Heart right ventricle (tissue), 16 donors: ENCODE measurements at regions not wholly inside any gene's neighbourhood (a gene's known extent, or its start where the extent isn't known, plus 50 kb on each side); places are given as distances from the start of the nearest gene placed in this dataset.

Experiments used
- ATAC-seq, 8 donors: fragments of 200-7000 bp; cut with Tn5 transposase; one replicate each; pipeline ENCODE4 v1.9.1; 2020; ENCODE audit warnings: mild to moderate bottlenecking in 8 of 8, moderate library complexity in 8 of 8, moderate number of reproducible peaks in 1 of 8
- DNase-seq, 2 donors: peaks; one replicate each; pipeline ENCODE4 v3.0.0-alpha.2; 2020
- H3K27ac ChIP-seq, 10 donors: fragments of 200-600 bp; sonication (generic) in 2 of 10; one replicate each; pipeline versions ENCODE4 v1.5.0 to v1.8.0; 2020 to 2022; ENCODE audit warnings: mild to moderate bottlenecking in 3 of 10
- H3K27me3 ChIP-seq, 7 donors: fragments of 200-600 bp; one replicate each; pipeline ENCODE4 v1.8.0; 2021 to 2022; ENCODE audit warnings: mild to moderate bottlenecking in 2 of 7
- H3K36me3 ChIP-seq, 9 donors: fragments of 200-600 bp; sonication (generic) in 1 of 9; one replicate each; pipeline versions ENCODE4 v1.5.0 to v1.8.0; 2020 to 2022; ENCODE audit warnings: mild to moderate bottlenecking in 2 of 9
- H3K4me1 ChIP-seq, 9 donors: fragments of 200-600 bp; sonication (generic) in 1 of 9; one replicate each; pipeline versions ENCODE4 v1.5.0 to v1.8.0; 2020 to 2022; ENCODE audit warnings: mild to moderate bottlenecking in 4 of 9
- H3K4me3 ChIP-seq, 10 donors: fragments of 200-600 bp; sonication (generic) in 2 of 10; one replicate each; pipeline versions ENCODE4 v1.5.0 to v1.8.0; 2020 to 2022; ENCODE audit warnings: mild to moderate bottlenecking in 7 of 10, moderate library complexity in 2 of 10
- H3K9me3 ChIP-seq, 11 donors: fragments of 200-600 bp in 10 of 11; sonication (generic) in 2 of 11; one replicate each; pipeline versions ENCODE4 v1.5.0 to v1.8.0; 2013 to 2022; ENCODE audit warnings: mild to moderate bottlenecking in 2 of 11, control low read depth in 1 of 11, moderate library complexity in 1 of 11
- CTCF ChIP-seq, 9 donors: fragments of 200-600 bp; sonication (generic) in 2 of 9; IDR thresholded peaks; one replicate each; pipeline versions ENCODE4 v1.5.0 to v1.8.0; 2021 to 2022; ENCODE audit warnings: antibody characterized with exemption in 9 of 9, mild to moderate bottlenecking in 5 of 9, moderate library complexity in 1 of 9
- WGBS, 2 donors: extraction: QIAGEN DNeasy Blood & Tissue Kit; methylation state at CpG; one replicate each; pipeline ENCODE4 v1.1.7; 2013; ENCODE audit warnings: inconsistent platforms in 1 of 2; 5-methylcytosine and 5-hydroxymethylcytosine counted together
- intact Hi-C, 10 donors: fragments of 100-400 bp; cut with DNase I; formaldehyde crosslinking; loops; one replicate each; pipeline versions ENCODE4 v1.11.1 to v1.14.2; 2022
- donor health status: Arrhythmogenic right ventricular cardiomyopathy.
- donor health status: ischemic (EF 13 %, LVEDD 7.1; RV severe dilation, severe dysfunction).
- donor health status: healthy with polysubstance abuse.
- donor health status: DM: no; HTN: yes; CAD: no.
- donor health status: DM: no; HTN: no; CAD: no.
- donor health status: ischemic (EF 25% LVEDD 6.9; RV normal size, moderate dysfunction).
- donor health status: ischemic (EF 25% LVEDD 5.7; RV mildly dilated, moderate dysfunction).
- donor health status: healthy.
- donor health status: DM: yes; HTN: yes; CAD: no.
- donor health status: Ischemic cardiomyopathy.
- donor health status: ischemic (EF 35%, LVEDD 5.7; RV mildly dilated, moderate dysfunction).
- donor health status: nonischemic (EF 11% LVEDD 7.7; RV severe dilation, severe dysfunction).
- donor health status: DM: yes; HTN: yes; CAD: no.
- donor health status: PGD.
- donor health status: ischemic (EF 29% LVEDD 5.4; RV normal size, mild dysfunction).
- donor health status: nonischemic (EF 23%, LVEDD 6.1; RV moderate dilation, normal function).

DNA sequence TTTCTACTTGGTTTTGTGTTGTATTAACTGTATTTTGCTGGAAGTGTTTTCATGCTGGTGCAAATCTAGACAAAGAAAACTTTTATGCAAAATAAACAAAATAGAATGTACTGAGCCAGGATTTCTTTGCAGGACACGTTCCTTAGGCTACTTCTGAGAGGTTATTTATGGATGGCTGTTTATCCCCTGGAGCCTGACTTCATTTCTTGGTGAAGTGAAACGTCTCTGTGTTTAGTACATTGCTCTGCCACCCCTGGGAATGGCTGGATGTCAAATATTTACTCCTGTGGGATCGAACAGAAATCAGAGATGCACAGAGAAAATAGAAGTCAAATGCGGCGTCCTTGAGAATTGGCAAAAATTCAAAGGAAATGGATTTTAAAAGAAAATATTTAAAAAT, 327.1 kb upstream of the MPDZ start:
- DNase-seq (peak in 1 of 2 donors; percentile 29), ATAC-seq (peak in 5 of 8 donors; percentile 38 to 60 (median 52))
- intact Hi-C loops = loop anchor here in 2 of 10 donors (5.0 to 10.0 kb wide), 5 partner anchors 49 to 298 kb away; no protein-coding TSS in a partner anchor
- peaks cover 0 to 19% (median 2%) of the 10 kb centered on the region in 11 donors for H3K9me3 ChIP-seq
- H3K27ac ChIP-seq = peak overlapping the region in 9 of 10 donors; percentile 4 to 90 (median 82)
- H3K27me3 ChIP-seq = no peaks in the 10 kb centered on the region
- H3K4me1 ChIP-seq = peaks cover 5 to 48% (median 29%) of the 10 kb centered on the region in 9 donors
- 21% methylated on average over 5 of the region's 5 CpGs for WGBS, 2 donors
- H3K36me3 ChIP-seq = no peaks in the 10 kb centered on the region
- TF ChIP-seq CTCF (IDR thresholded peaks at IDR 0.05) = no peak
- no peak overlapping the region for H3K4me3 ChIP-seq

DNA sequence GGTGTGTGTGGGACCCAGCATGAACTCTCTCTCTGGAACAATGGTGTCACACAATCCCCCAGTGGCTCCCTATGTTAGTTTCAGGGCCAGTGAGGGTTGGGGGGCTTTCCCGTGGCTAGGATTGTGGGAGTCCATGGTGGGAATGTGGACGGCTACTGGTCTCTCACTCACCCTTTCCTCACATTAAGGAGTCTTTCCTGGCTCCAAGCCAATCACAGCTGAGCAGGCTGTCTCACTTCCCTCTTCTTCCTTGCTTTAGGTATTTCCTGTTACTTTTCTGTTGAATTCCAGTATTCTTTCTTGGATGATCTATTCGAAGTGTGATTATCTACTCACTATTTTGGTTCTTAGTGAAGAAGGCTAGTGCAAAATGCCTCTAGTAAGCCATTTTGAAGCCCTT, 324.4 kb upstream of the MPDZ start:
- ATAC-seq = peak in 1 of 8 donors; percentile 21
- no peak overlapping the region for H3K27ac ChIP-seq
- no peak overlapping the region for H3K4me3 ChIP-seq

GRCh38 chr9:13598738-13599137, 319.2 kb upstream of the MPDZ start:
- Histone ChIP-seq H3K9me3 (peaks cover 0 to 15% (median 0%) of the 10 kb centered on the region in 11 donors), H3K4me3 (no peak overlapping the region), H3K27me3 (no peaks in the 10 kb centered on the region), H3K36me3 (no peaks in the 10 kb centered on the region), H3K27ac (peak overlapping the region in 4 of 10 donors; percentile 3 to 12 (median 10)), H3K4me1 (peaks cover 0 to 21% (median 5%) of the 10 kb centered on the region in 9 donors)
- no peak for TF ChIP-seq CTCF (IDR thresholded peaks at IDR 0.05)
- DNase-seq = no peak
- ATAC-seq = peak in 5 of 8 donors; percentile 44 to 74 (median 56)
- intact Hi-C loops = no loop called here

More for the DNA sequence above, 324.4 kb upstream of the MPDZ start:
- DNase-seq = no peak
- intact Hi-C loops = loop anchor here in 2 of 10 donors (10.0 kb wide), 2 partner anchors 119 to 301 kb away; no protein-coding TSS in a partner anchor
- TF ChIP-seq CTCF (IDR thresholded peaks at IDR 0.05) = no peak
- Histone ChIP-seq H3K27me3 (no peaks in the 10 kb centered on the region), H3K4me1 (peaks cover 5 to 51% (median 30%) of the 10 kb centered on the region in 9 donors), H3K36me3 (no peaks in the 10 kb centered on the region), H3K9me3 (peaks cover 0 to 15% (median 0%) of the 10 kb centered on the region in 11 donors)
- 60 to 61% methylated on average over 3 of the region's 3 CpGs for WGBS, 2 donors

DNA sequence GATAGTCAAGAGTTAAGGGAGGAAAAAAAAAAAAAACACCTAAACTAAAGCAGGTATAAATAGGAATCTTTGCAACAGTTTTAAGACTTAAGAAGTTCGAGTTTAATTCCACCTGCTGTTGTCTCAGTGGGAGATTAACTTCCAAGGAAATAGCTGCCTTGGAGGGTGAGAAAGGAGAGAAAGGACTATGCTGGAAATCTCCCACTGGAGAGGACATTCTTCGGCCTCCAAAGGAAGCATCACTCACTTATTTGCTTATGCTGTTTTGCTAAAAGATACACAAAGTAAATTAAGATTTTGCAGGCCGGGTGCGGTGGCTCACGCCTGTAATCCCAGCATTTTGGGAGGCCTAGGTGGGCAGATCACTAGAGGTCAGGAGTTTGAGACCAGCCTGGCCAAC, 317.9 kb upstream of the MPDZ start:
- H3K36me3 ChIP-seq = no peaks in the 10 kb centered on the region
- DNase-seq (no peak), ATAC-seq (no peak)
- no peak for TF ChIP-seq CTCF (IDR thresholded peaks at IDR 0.05)
- peak overlapping the region in 1 of 10 donors; percentile 31 for H3K27ac ChIP-seq
- intact Hi-C loops = no loop called here
- 90 to 91% methylated on average over 5 of the region's 5 CpGs for WGBS, 2 donors
- no peak overlapping the region for H3K4me3 ChIP-seq
- peaks cover 0 to 21% (median 5%) of the 10 kb centered on the region in 9 donors for H3K4me1 ChIP-seq
- H3K27me3 ChIP-seq = no peaks in the 10 kb centered on the region
- peaks cover 0 to 10% (median 0%) of the 10 kb centered on the region in 11 donors for H3K9me3 ChIP-seq
